GM12878 (cell line): ENCODE measurements at regions not wholly inside any gene's neighbourhood (a gene's known extent, or its start where the extent isn't known, plus 50 kb on each side); places are given as distances from the start of the nearest gene placed in this dataset.

Source experiments
- ATAC-seq: fragments of 200-7000 bp; cut with Tn5 transposase; 3 replicates; pipeline ENCODE4 v1.9.1; 2020; ENCODE audit warnings: mild to moderate bottlenecking, moderate library complexity
- BruUV-seq: library from RNA; stranded (reverse); fragments of 400-500 nt; replicated peaks from 2 replicates; lab custom pipeline; 2021; lab: Mats Ljungman, UMichigan
- CTCF ChIA-PET: fragments of 300-600 bp; sonication (Branson Sonifier 250); formaldehyde crosslinking; extraction: SDS; loops from one replicate; lab custom pipeline; 2021; ENCODE audit warnings: inconsistent platforms; lab: Yijun Ruan, JAX
- POLR2A ChIA-PET: fragments of 350-600 bp; formaldehyde crosslinking; extraction: SDS; loops from one replicate; lab custom pipeline; 2021; ENCODE audit warnings: inconsistent platforms; lab: Charles Lee
- RAD21 ChIA-PET: fragments of 300-600 bp; sonication (Branson Sonifier 250); formaldehyde crosslinking; loops from one replicate; lab custom pipeline; 2023; ENCODE audit warnings: antibody characterized with exemption; ENCODE audit not compliant: unreplicated experiment; lab: Charles Lee
- SMC1A ChIA-PET: fragments of 300-600 bp; sonication (Branson Sonifier 250); formaldehyde crosslinking; loops from one replicate; lab custom pipeline; 2023; ENCODE audit not compliant: unreplicated experiment, uncharacterized antibody; lab: Charles Lee
- DNase-seq: peaks from one replicate; pipeline ENCODE4 v3.0.0-alpha.2; 2011; ENCODE audit warnings: low read depth, low spot score
- FAIRE-seq: peaks from 3 replicates; lab custom pipeline; 2011; peaks lifted over from hg19 to GRCh38; lab: Jason Lieb, UNC
- H2AFZ ChIP-seq: 2 replicates; pipeline ENCODE4 v1.6.0; 2011; ENCODE audit warnings: low read depth, low read length, control low read depth; ENCODE audit not compliant: control insufficient read depth
- H3K27ac ChIP-seq: 2 replicates; pipeline ENCODE4 v1.5.1; 2011; ENCODE audit warnings: control low read depth; ENCODE audit not compliant: control insufficient read depth, insufficient read depth
- H3K27me3 ChIP-seq, 2 experiments: replicated peaks in 1 of 2; 2 replicates each; pipeline versions ENCODE4 v1.6.0 to v1.6.1; 2011; ENCODE audit warnings: low read length in 1 of 2; ENCODE audit not compliant: control insufficient read depth in 2 of 2, insufficient read depth in 2 of 2
- H3K36me3 ChIP-seq, 2 experiments: 2 replicates each; pipeline ENCODE4 v1.5.1; 2011; ENCODE audit warnings: low read length in 1 of 2; ENCODE audit not compliant: control insufficient read depth in 2 of 2, insufficient read depth in 2 of 2
- H3K4me1 ChIP-seq: 2 replicates; pipeline ENCODE4 v1.6.1; 2011; ENCODE audit warnings: mild to moderate bottlenecking, low read length, moderate library complexity, mixed read lengths; ENCODE audit not compliant: control insufficient read depth, insufficient read depth
- H3K4me2 ChIP-seq: 2 replicates; pipeline ENCODE4 v1.6.0; 2011; ENCODE audit warnings: control low read depth; ENCODE audit not compliant: control insufficient read depth, insufficient read depth
- H3K4me3 ChIP-seq: fragments of 200-600 bp; sonication (generic); 2 replicates; pipeline ENCODE4 v1.5.1; 2016
- H3K79me2 ChIP-seq: 2 replicates; pipeline ENCODE4 v1.6.0; 2011; ENCODE audit warnings: low read length; ENCODE audit not compliant: control insufficient read depth, insufficient read depth
- H3K9ac ChIP-seq: 2 replicates; pipeline ENCODE4 v1.8.0; 2011; ENCODE audit warnings: low read length, control low read depth, mixed read lengths; ENCODE audit not compliant: control insufficient read depth, insufficient read depth
- H3K9me3 ChIP-seq: replicated peaks from 3 replicates; pipeline ENCODE4 v1.5.1; 2011; ENCODE audit warnings: mild to moderate bottlenecking, low read length; ENCODE audit not compliant: control insufficient read depth, insufficient read depth
- H4K20me1 ChIP-seq: 2 replicates; pipeline ENCODE4 v1.6.0; 2011; ENCODE audit not compliant: control insufficient read depth, insufficient read depth
- CUX1 ChIP-seq: IDR thresholded peaks from 2 replicates; pipeline ENCODE4 v1.6.1; 2012; ENCODE audit warnings: improper control_type of control experiment, low read depth, low read length; ENCODE audit not compliant: insufficient replicate concordance
- EGR1 ChIP-seq, 2 experiments: IDR thresholded peaks; 1 replicate in 1 of 2; 2 replicates in 1 of 2; pipeline ENCODE4 v1.6.1; 2011 to 2012; ENCODE audit warnings: low read depth in 2 of 2, low read length in 2 of 2, borderline replicate concordance in 1 of 2, mild to moderate bottlenecking in 1 of 2, moderate library complexity in 1 of 2
- ELK1 ChIP-seq: IDR thresholded peaks from 2 replicates; pipeline ENCODE4 v1.6.1; 2012; ENCODE audit warnings: low read depth, low read length, improper control_type of control experiment
- HDAC2 ChIP-seq: fragments of 200-600 bp; sonication (generic); IDR thresholded peaks from 2 replicates; pipeline ENCODE4 v1.6.1; 2017
- MYC ChIP-seq: IDR thresholded peaks from 2 replicates; pipeline ENCODE4 v1.6.1; 2011; ENCODE audit warnings: mild to moderate bottlenecking, low read length, moderate library complexity, inconsistent platforms; ENCODE audit not compliant: insufficient read depth, insufficient replicate concordance, insufficient read length, severe bottlenecking
- NKRF ChIP-seq: fragments of 450-650 bp; conservative IDR thresholded peaks from 2 replicates; pipeline ENCODE4 v1.6.1; 2017; ENCODE audit warnings: mild to moderate bottlenecking, moderate library complexity
- NRF1 ChIP-seq: conservative IDR thresholded peaks from 2 replicates; pipeline ENCODE4 v1.6.1; 2011; ENCODE audit warnings: mild to moderate bottlenecking, low read depth, low read length, improper control_type of control experiment
- PBX3 ChIP-seq: IDR thresholded peaks from 2 replicates; pipeline ENCODE4 v1.6.1; 2011; ENCODE audit warnings: mild to moderate bottlenecking, low read depth, low read length, moderate library complexity; ENCODE audit not compliant: insufficient replicate concordance
- ZBTB33 ChIP-seq: fragments of 450-650 bp; IDR thresholded peaks from 2 replicates; pipeline ENCODE4 v1.6.1; 2017; ENCODE audit warnings: mild to moderate bottlenecking
- ZZZ3 ChIP-seq: IDR thresholded peaks from 2 replicates; pipeline ENCODE4 v1.6.1; 2011; ENCODE audit warnings: low read depth; ENCODE audit not compliant: control insufficient read depth, insufficient read length
- in situ Hi-C: fragments of 300-500 bp; cut with MboI; formaldehyde crosslinking; loops from 9 replicates; pipeline ENCODE4 v1.14.3; 2018; ENCODE audit warnings: mixed read lengths
- intact Hi-C: fragments of 100-400 bp; cut with micrococcal nuclease; formaldehyde crosslinking; loops from one replicate; pipeline ENCODE4 v1.14.2; 2022; ENCODE audit not compliant: unreplicated experiment

GRCh38 chr18:67035026-67035425, 431.1 kb upstream of the CDH19 start (continued):
- no peak for TF ChIP-seq ZBTB33
- TF ChIP-seq NRF1: no peak

- Histone ChIP-seq H3K4me2 (no peak overlapping the region), H3K9ac (no peak overlapping the region), H3K27me3 (no peaks in the 10 kb centered on the region), H2AFZ (no peak overlapping the region), H3K4me1 (no peaks in the 10 kb centered on the region), H3K36me3 (no peaks in the 10 kb centered on the region), H3K27ac (no peak overlapping the region), H3K79me2 (no peaks in the 10 kb centered on the region), H3K4me3 (no peak overlapping the region), H4K20me1 (no peaks in the 10 kb centered on the region), H3K9me3 (no peaks in the 10 kb centered on the region)
- ChIA-PET CTCF (no interaction called here), RAD21 (no interaction called here), SMC1A (no interaction called here), POLR2A (no interaction called here)
- BruUV-seq: no TSS peak
- DNase-seq (no peak), FAIRE-seq (no peak), ATAC-seq (no peak)
- intact Hi-C loops (no loop called here), in situ Hi-C loops (no loop called here)
- no peak for TF ChIP-seq CUX1
- TF ChIP-seq PBX3: no peak
- no peak for TF ChIP-seq MYC
- no peak for TF ChIP-seq HDAC2
- no peak for TF ChIP-seq EGR1 (IDR thresholded peaks at IDR 0.05; ENCODE audit: borderline replicate concordance in 1 of 2, low read depth in 2 of 2, low read length in 2 of 2)
- no peak for TF ChIP-seq ZZZ3
- no peak for TF ChIP-seq ELK1
- TF ChIP-seq NKRF: no peak
Measured at GRCh38 chr18:67023059-67023458, 419.2 kb upstream of the CDH19 start.
